ENCODE measurements at regions not wholly inside any gene's neighbourhood (a gene's known extent, or its start where the extent isn't known, plus 50 kb on each side); places are given as distances from the start of the nearest gene placed in this dataset.

- TF ChIP-seq CTCF (IDR thresholded peaks at IDR 0.05; ENCODE audit: low read depth, low read length), result no peak
- DNase-seq (ENCODE audit: low read depth in 2 of 2), result no peak
- no peak overlapping the region for H3K4me3 ChIP-seq (replicated peaks in 1 of 2; ENCODE audit: low read depth in 2 of 2, low read length in 2 of 2)
Observed at GRCh38 chr6:98779618-98780017, 54.8 kb upstream of the POU3F2 start.

- DNase-seq (ENCODE audit: low read depth in 2 of 2), result no peak
- H3K4me3 ChIP-seq (replicated peaks in 1 of 2; ENCODE audit: low read depth in 2 of 2, low read length in 2 of 2), result no peak overlapping the region
- no peak for TF ChIP-seq CTCF (IDR thresholded peaks at IDR 0.05; ENCODE audit: low read depth, low read length)
Observed at GRCh38 chr6:98782772-98783171, 51.6 kb upstream of the POU3F2 start.

GRCh38 chr6:98783578-98783977, 50.8 kb upstream of the POU3F2 start:
- no peak overlapping the region for H3K4me3 ChIP-seq (replicated peaks in 1 of 2; ENCODE audit: low read depth in 2 of 2, low read length in 2 of 2)
- no peak for DNase-seq (ENCODE audit: low read depth in 2 of 2)
- no peak for TF ChIP-seq CTCF (IDR thresholded peaks at IDR 0.05; ENCODE audit: low read depth, low read length)
